Nephron (organoid): ENCODE measurements at regions not wholly inside any gene's neighbourhood (a gene's known extent, or its start where the extent isn't known, plus 50 kb on each side); places are given as distances from the start of the nearest gene placed in this dataset.

ENCODE experiments used
- H3K27ac Mint-ChIP-seq, 3 experiments: 2 replicates each; pipeline ENCODE4 v1.8.0; 2020; ENCODE audit warnings: mixed read lengths in 3 of 3, mild to moderate bottlenecking in 2 of 3, moderate library complexity in 1 of 3
- H3K27me3 Mint-ChIP-seq: 2 replicates; pipeline ENCODE4 v1.8.0; 2021; ENCODE audit warnings: low read depth, mild to moderate bottlenecking, moderate library complexity, mixed read lengths
- H3K36me3 Mint-ChIP-seq: 2 replicates; pipeline ENCODE4 v1.8.0; 2020; ENCODE audit warnings: low read depth, mixed read lengths
- H3K4me1 Mint-ChIP-seq: 2 replicates; pipeline ENCODE4 v1.8.0; 2020; ENCODE audit warnings: mixed read lengths
- H3K4me3 Mint-ChIP-seq, 3 experiments: 2 replicates each; pipeline ENCODE4 v1.8.0; 2020; ENCODE audit warnings: mild to moderate bottlenecking in 3 of 3, mixed read lengths in 3 of 3, moderate library complexity in 2 of 3
- H3K9me3 Mint-ChIP-seq: 2 replicates; pipeline ENCODE4 v1.8.0; 2020; ENCODE audit warnings: mixed read lengths
- CTCF ChIP-seq, 3 experiments: fragments of 200-600 bp; sonication (generic); IDR thresholded peaks; one replicate each; pipeline ENCODE4 v1.5.0; 2021; ENCODE audit warnings: antibody characterized with exemption in 3 of 3; ENCODE audit not compliant: unreplicated experiment in 3 of 3

GRCh38 chr12:97167598-97167997, 260.5 kb downstream of the NEDD1 start:
- Mint-ChIP-seq H3K4me1 (peaks cover 5% of the 10 kb centered on the region), H3K4me3 (no peak overlapping the region), H3K27me3 (no peaks in the 10 kb centered on the region), H3K27ac (no peak overlapping the region), H3K36me3 (no peaks in the 10 kb centered on the region), H3K9me3 (no peaks in the 10 kb centered on the region)
- no peak for TF ChIP-seq CTCF (IDR thresholded peaks at IDR 0.05; ENCODE audit: unreplicated experiment in 3 of 3)

GRCh38 chr12:97168804-97169203, 261.7 kb downstream of the NEDD1 start:
- no peak overlapping the region for H3K27ac Mint-ChIP-seq
- no peak overlapping the region for H3K4me3 Mint-ChIP-seq
- H3K9me3 Mint-ChIP-seq: no peaks in the 10 kb centered on the region
- H3K4me1 Mint-ChIP-seq: peaks cover 8% of the 10 kb centered on the region
- H3K27me3 Mint-ChIP-seq: no peaks in the 10 kb centered on the region
- no peak for TF ChIP-seq CTCF (IDR thresholded peaks at IDR 0.05; ENCODE audit: unreplicated experiment in 3 of 3)
- H3K36me3 Mint-ChIP-seq: no peaks in the 10 kb centered on the region

GRCh38 chr12:97169889-97170567, 263.0 kb downstream of the NEDD1 start:
- Mint-ChIP-seq H3K4me1 (peaks cover 13% of the 10 kb centered on the region), H3K27me3 (no peaks in the 10 kb centered on the region), H3K9me3 (no peaks in the 10 kb centered on the region), H3K27ac (no peak overlapping the region), H3K4me3 (no peak overlapping the region), H3K36me3 (no peaks in the 10 kb centered on the region)
- no peak for TF ChIP-seq CTCF (IDR thresholded peaks at IDR 0.05; ENCODE audit: unreplicated experiment in 3 of 3)

- H3K36me3 Mint-ChIP-seq: no peaks in the 10 kb centered on the region
- no peaks in the 10 kb centered on the region for H3K9me3 Mint-ChIP-seq
- TF ChIP-seq CTCF (IDR thresholded peaks at IDR 0.05; ENCODE audit: unreplicated experiment in 3 of 3): no peak
- H3K27me3 Mint-ChIP-seq: no peaks in the 10 kb centered on the region
- no peak overlapping the region for H3K4me3 Mint-ChIP-seq
- peaks cover 13% of the 10 kb centered on the region for H3K4me1 Mint-ChIP-seq
- peak overlapping the region in 1 of 3 experiments; percentile 75 for H3K27ac Mint-ChIP-seq
Observed at GRCh38 chr12:97173688-97174410, 266.8 kb downstream of the NEDD1 start.

- no peak for TF ChIP-seq CTCF (IDR thresholded peaks at IDR 0.05; ENCODE audit: unreplicated experiment in 3 of 3)
- Mint-ChIP-seq H3K36me3 (no peaks in the 10 kb centered on the region), H3K27me3 (no peaks in the 10 kb centered on the region), H3K4me1 (peaks cover 8% of the 10 kb centered on the region), H3K9me3 (no peaks in the 10 kb centered on the region), H3K4me3 (no peak overlapping the region), H3K27ac (no peak overlapping the region)
Observed at GRCh38 chr12:97177481-97177880, 270.4 kb downstream of the NEDD1 start.
